NCI-H187 (cell line): ENCODE measurements at regions not wholly inside any gene's neighbourhood (a gene's known extent, or its start where the extent isn't known, plus 50 kb on each side); places are given as distances from the start of the nearest gene placed in this dataset.
"Not testable (repeated sequence)": the region's sequence is repeated elsewhere in the genome, so short reads cannot be mapped to it uniquely, and the experiment has no call there.

ENCODE experiments used
- DNase-seq, 2 experiments: peaks; one replicate each; lab custom pipeline; 2025; lab: John Stamatoyannopoulos, UW

GRCh38 chr4:177494791-177495190 is 52.6 kb upstream of the AGA start:
- no peak for DNase-seq

GRCh38 chr4:177495626-177496025 is 53.4 kb upstream of the AGA start:
- not testable (repeated sequence) for DNase-seq

- no peak for DNase-seq
Measured at GRCh38 chr4:177499537-177499936, 57.3 kb upstream of the AGA start.

- DNase-seq, result no peak
Measured at GRCh38 chr4:177505171-177505615, 63.0 kb upstream of the AGA start.

GRCh38 chr4:177508662-177509061 is 66.4 kb upstream of the AGA start:
- no peak for DNase-seq

- no peak for DNase-seq
Measured at GRCh38 chr4:177509226-177509745, 67.0 kb upstream of the AGA start.

- no peak for DNase-seq
Measured at GRCh38 chr4:177511611-177512010, 69.4 kb upstream of the AGA start.

- DNase-seq, result no peak
Measured at GRCh38 chr4:177512646-177513045, 70.4 kb upstream of the AGA start.

- no peak for DNase-seq
Measured at GRCh38 chr4:177517862-177518261, 75.6 kb upstream of the AGA start.

GRCh38 chr4:177519481-177520260 is 77.4 kb upstream of the AGA start:
- DNase-seq, result no peak

- DNase-seq, result no peak
Measured at GRCh38 chr4:177528620-177529019, 86.4 kb upstream of the AGA start.

GRCh38 chr4:177530561-177530960 is 88.3 kb upstream of the AGA start:
- DNase-seq, result no peak

GRCh38 chr4:177532358-177532757 is 90.1 kb upstream of the AGA start:
- DNase-seq, result no peak

- DNase-seq, result not testable (repeated sequence)
Measured at GRCh38 chr4:177534841-177535240, 92.6 kb upstream of the AGA start.

GRCh38 chr4:177546745-177547144 is 104.5 kb upstream of the AGA start:
- DNase-seq, result no peak

- DNase-seq, result no peak
Measured at GRCh38 chr4:177547985-177548384, 105.7 kb upstream of the AGA start.

GRCh38 chr4:177555007-177555574 is 112.9 kb upstream of the AGA start:
- DNase-seq, result no peak

- DNase-seq, result no peak
Measured at GRCh38 chr4:177557416-177557815, 115.2 kb upstream of the AGA start.

GRCh38 chr4:177558995-177559394 is 116.8 kb upstream of the AGA start:
- no peak for DNase-seq

GRCh38 chr4:177562163-177562562 is 119.9 kb upstream of the AGA start:
- DNase-seq, result no peak

GRCh38 chr4:177562859-177563258 is 120.6 kb upstream of the AGA start:
- DNase-seq, result no peak

- no peak for DNase-seq
Measured at GRCh38 chr4:177566691-177567090, 124.5 kb upstream of the AGA start.

- no peak for DNase-seq
Measured at GRCh38 chr4:177568931-177569330, 126.7 kb upstream of the AGA start.

- no peak for DNase-seq
Measured at GRCh38 chr4:177569434-177569833, 127.2 kb upstream of the AGA start.
